Smooth muscle cell (in vitro differentiated cells): ENCODE measurements at regions not wholly inside any gene's neighbourhood (a gene's known extent, or its start where the extent isn't known, plus 50 kb on each side); places are given as distances from the start of the nearest gene placed in this dataset.
"Not testable (repeated sequence)": the region's sequence is repeated elsewhere in the genome, so short reads cannot be mapped to it uniquely, and the experiment has no call there.

ENCODE experiments used
- DNase-seq: peaks from one replicate; lab custom pipeline; 2025; ENCODE audit not compliant: unreplicated experiment; lab: John Stamatoyannopoulos, UW
- H2AFZ ChIP-seq: fragments of 200-600 bp; sonication (generic); 2 replicates; pipeline ENCODE4 v1.6.0; 2016; ENCODE audit warnings: antibody characterized with exemption, low read depth, mild to moderate bottlenecking
- H3F3A ChIP-seq: fragments of 200-600 bp; sonication (generic); 2 replicates; pipeline ENCODE4 v1.6.0; 2017; ENCODE audit warnings: antibody characterized with exemption, low read depth
- H3K27ac ChIP-seq: fragments of 200-600 bp; sonication (generic); 2 replicates; pipeline ENCODE4 v1.5.1; 2016; ENCODE audit warnings: low read depth, mild to moderate bottlenecking
- H3K27me3 ChIP-seq: fragments of 200-600 bp; sonication (generic); 2 replicates; pipeline ENCODE4 v1.6.1; 2016; ENCODE audit warnings: low read depth, mild to moderate bottlenecking
- H3K36me3 ChIP-seq: fragments of 200-600 bp; sonication (generic); 2 replicates; pipeline ENCODE4 v1.5.1; 2016; ENCODE audit warnings: low read depth
- H3K4me1 ChIP-seq: fragments of 200-600 bp; sonication (generic); 2 replicates; pipeline ENCODE4 v1.5.1; 2016; ENCODE audit warnings: low read depth
- H3K4me2 ChIP-seq: fragments of 200-600 bp; sonication (generic); 2 replicates; pipeline ENCODE4 v1.6.0; 2016; ENCODE audit warnings: mild to moderate bottlenecking
- H3K4me3 ChIP-seq: fragments of 200-600 bp; sonication (generic); 2 replicates; pipeline ENCODE4 v1.5.1; 2016; ENCODE audit warnings: mild to moderate bottlenecking
- H3K79me2 ChIP-seq: fragments of 200-600 bp; sonication (generic); 2 replicates; pipeline ENCODE4 v1.6.0; 2016; ENCODE audit warnings: low read depth, mild to moderate bottlenecking
- H3K9ac ChIP-seq: fragments of 200-600 bp; sonication (generic); 2 replicates; pipeline ENCODE4 v1.6.0; 2016; ENCODE audit warnings: low read depth
- H3K9me3 ChIP-seq: fragments of 200-600 bp; sonication (generic); replicated peaks from 2 replicates; pipeline ENCODE4 v1.5.1; 2016; ENCODE audit warnings: low read depth
- H4K20me1 ChIP-seq: fragments of 200-600 bp; sonication (generic); 2 replicates; pipeline ENCODE4 v1.6.0; 2016; ENCODE audit warnings: low read depth
- CTCF ChIP-seq: fragments of 200-600 bp; sonication (generic); IDR thresholded peaks from 2 replicates; pipeline ENCODE4 v1.5.1; 2017; ENCODE audit warnings: borderline replicate concordance, mild to moderate bottlenecking, antibody characterized with exemption; ENCODE audit not compliant: insufficient read depth, poor library complexity, severe bottlenecking
- WGBS: methylation state at CpG from one replicate; pipeline ENCODE4 v1.1.7; 2016; ENCODE audit warnings: low lambda C conversion rate; 5-methylcytosine and 5-hydroxymethylcytosine counted together

DNA sequence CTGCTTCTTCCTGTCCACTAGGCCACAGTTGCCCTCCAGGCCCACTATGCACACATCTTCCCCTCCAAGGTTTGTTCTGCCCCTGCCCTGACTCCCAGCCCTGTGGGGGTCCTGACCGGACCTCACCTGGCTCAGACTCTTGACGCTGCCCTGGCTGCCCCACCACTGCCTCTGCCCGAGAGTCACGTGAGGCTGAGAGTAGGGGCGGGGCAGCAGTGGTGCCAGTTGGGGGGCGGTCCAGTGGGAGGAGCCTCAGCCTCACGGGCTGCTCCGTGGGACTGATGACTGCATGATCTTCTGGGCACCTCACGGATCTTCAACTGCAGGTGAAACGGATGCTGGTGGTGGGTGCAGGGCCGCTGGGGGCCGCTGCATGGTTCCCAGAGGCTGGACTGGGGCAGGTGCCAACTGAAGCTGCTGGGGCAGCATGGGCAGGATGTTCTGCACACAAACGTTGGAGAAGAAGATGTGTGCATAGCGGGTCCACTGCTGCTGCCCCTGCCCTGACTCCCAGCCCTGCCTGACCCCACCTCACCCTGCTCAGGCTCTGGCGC is 77.6 kb downstream of the HHIPL2 start:
- not testable (repeated sequence) for H3K4me3 ChIP-seq, H2AFZ ChIP-seq, H3K36me3 ChIP-seq, H4K20me1 ChIP-seq, H3K9ac ChIP-seq, DNase-seq, H3K79me2 ChIP-seq, H3K4me2 ChIP-seq, H3K9me3 ChIP-seq, H3K27ac ChIP-seq, H3K27me3 ChIP-seq, H3K4me1 ChIP-seq, H3F3A ChIP-seq
- WGBS: 83% methylated on average over 13 of the region's 15 CpGs

- no peak for TF ChIP-seq CTCF
- Histone ChIP-seq H3K27ac (peak overlapping the region; percentile 94), H3K9me3 (no peaks in the 10 kb centered on the region), H3F3A (no peaks in the 10 kb centered on the region), H3K9ac (peak overlapping the region; percentile 90), H3K4me3 (peak overlapping the region; percentile 48), H3K4me2 (peak overlapping the region; percentile 83), H3K27me3 (no peaks in the 10 kb centered on the region), H4K20me1 (no peaks in the 10 kb centered on the region), H2AFZ (no peak overlapping the region), H3K4me1 (no peaks in the 10 kb centered on the region), H3K36me3 (no peaks in the 10 kb centered on the region), H3K79me2 (no peaks in the 10 kb centered on the region)
- WGBS: 95% methylated on average over 8 of the region's 8 CpGs
- DNase-seq: no peak
Measured at GRCh38 chr1:222466150-222466865, 81.6 kb downstream of the HHIPL2 start.

GRCh38 chr1:222465211-222466041 is 82.5 kb downstream of the HHIPL2 start:
- no peaks in the 10 kb centered on the region for H3K9me3 ChIP-seq
- no peaks in the 10 kb centered on the region for H3F3A ChIP-seq
- peak overlapping the region; percentile 83 for H3K4me2 ChIP-seq
- DNase-seq: peak; percentile 82
- peak; percentile 99 for TF ChIP-seq CTCF
- no peaks in the 10 kb centered on the region for H3K36me3 ChIP-seq
- H4K20me1 ChIP-seq: no peaks in the 10 kb centered on the region
- H2AFZ ChIP-seq: peak overlapping the region; percentile 85
- H3K4me1 ChIP-seq: no peaks in the 10 kb centered on the region
- WGBS: 4% methylated on average over 43 of the region's 46 CpGs
- peak overlapping the region; percentile 48 for H3K4me3 ChIP-seq
- peak overlapping the region; percentile 90 for H3K9ac ChIP-seq
- H3K79me2 ChIP-seq: no peaks in the 10 kb centered on the region
- H3K27ac ChIP-seq: peak overlapping the region; percentile 94
- no peaks in the 10 kb centered on the region for H3K27me3 ChIP-seq

DNA sequence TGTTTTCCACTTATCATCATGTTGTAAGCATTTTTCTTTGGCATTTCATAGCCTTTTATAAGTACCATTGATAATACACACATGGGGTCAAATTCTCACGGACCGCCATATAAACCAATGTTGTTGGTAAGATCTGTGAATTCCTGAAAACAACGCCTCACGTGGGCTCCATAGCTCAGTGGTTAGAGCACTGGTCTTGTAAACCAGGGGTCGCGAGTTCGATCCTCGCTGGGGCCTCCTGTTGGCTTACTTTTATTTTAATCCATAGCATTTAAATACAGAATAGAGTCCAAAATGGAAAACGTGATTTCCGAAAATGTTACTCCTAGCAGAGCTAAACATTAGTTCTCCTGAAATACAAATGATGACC is 83.1 kb downstream of the HHIPL2 start:
- Histone ChIP-seq H2AFZ (peak overlapping the region; percentile 73), H4K20me1 (no peaks in the 10 kb centered on the region), H3K4me2 (peak overlapping the region; percentile 83), H3K79me2 (no peaks in the 10 kb centered on the region), H3K27me3 (no peaks in the 10 kb centered on the region), H3K27ac (peak overlapping the region; percentile 94), H3K4me1 (no peaks in the 10 kb centered on the region), H3F3A (no peaks in the 10 kb centered on the region), H3K36me3 (no peaks in the 10 kb centered on the region), H3K4me3 (peak overlapping the region; percentile 48), H3K9me3 (no peaks in the 10 kb centered on the region), H3K9ac (peak overlapping the region; percentile 33)
- 20% methylated on average over 10 of the region's 10 CpGs for WGBS
- DNase-seq: no peak
- no peak for TF ChIP-seq CTCF
